Psoas muscle (tissue), 7 donors: ENCODE measurements at regions not wholly inside any gene's neighbourhood (a gene's known extent, or its start where the extent isn't known, plus 50 kb on each side); places are given as distances from the start of the nearest gene placed in this dataset.

Experiments
- ATAC-seq, 4 donors: fragments of 200-7000 bp; cut with Tn5 transposase; one replicate each; pipeline ENCODE4 v1.9.1; 2020; ENCODE audit warnings: moderate library complexity in 3 of 4, mild to moderate bottlenecking in 2 of 4
- DNase-seq, 2 donors: peaks; one replicate each; pipeline ENCODE4 v3.0.0-alpha.2; 2020
- H3K27ac ChIP-seq: fragments of 200-600 bp; one replicate; pipeline ENCODE4 v1.8.0; 2022
- H3K27me3 ChIP-seq, 3 donors: fragments of 200-600 bp in 1 of 3; one replicate each; pipeline versions ENCODE4 v1.6.1 to v1.8.0; 2013 to 2022; ENCODE audit warnings: low read length in 2 of 3, mild to moderate bottlenecking in 2 of 3, moderate library complexity in 1 of 3; ENCODE audit not compliant: insufficient read depth in 3 of 3
- H3K36me3 ChIP-seq, 2 donors: fragments of 200-600 bp in 1 of 2; one replicate each; pipeline versions ENCODE4 v1.6.1 to v1.8.0; 2013 to 2022; ENCODE audit warnings: low read depth in 1 of 2, mild to moderate bottlenecking in 1 of 2, moderate library complexity in 1 of 2; ENCODE audit not compliant: insufficient read depth in 1 of 2
- H3K4me1 ChIP-seq: fragments of 200-600 bp; one replicate; pipeline ENCODE4 v1.8.0; 2022
- H3K4me3 ChIP-seq: fragments of 200-600 bp; one replicate; pipeline ENCODE4 v1.8.0; 2022; ENCODE audit warnings: mild to moderate bottlenecking
- H3K9me3 ChIP-seq: fragments of 200-600 bp; one replicate; pipeline ENCODE4 v1.8.0; 2022
- WGBS, 3 donors: extraction: QIAGEN DNeasy Blood & Tissue Kit; methylation state at CpG; one replicate each; pipeline versions ENCODE4 v1.1.6 to v1.1.7; 2013; 5-methylcytosine and 5-hydroxymethylcytosine counted together
- intact Hi-C, 2 donors: fragments of 100-400 bp; cut with DNase I; formaldehyde crosslinking; loops; one replicate each; pipeline versions ENCODE4 v1.11.0 to v1.14.2; 2022
- TF ChIP-seq, protein P1 (sequence below): fragments of 200-600 bp; IDR thresholded peaks from one replicate; pipeline ENCODE4 v1.8.0; 2022; ENCODE audit warnings: antibody characterized with exemption
- donor health status: healthy with polysubstance abuse.
- donor health status: DM: no; HTN: no; CAD: no; lungs with moderate emphysema.
- donor health status: Bipolar disorder and iron deficiency.
- donor health status: healthy.
- donor health status: DM: yes; HTN: yes; CAD: no.
- donor health status: DM: no; HTN: no; CAD: no.
- donor health status: DM: yes; HTN: yes; CAD: no.

DNA sequence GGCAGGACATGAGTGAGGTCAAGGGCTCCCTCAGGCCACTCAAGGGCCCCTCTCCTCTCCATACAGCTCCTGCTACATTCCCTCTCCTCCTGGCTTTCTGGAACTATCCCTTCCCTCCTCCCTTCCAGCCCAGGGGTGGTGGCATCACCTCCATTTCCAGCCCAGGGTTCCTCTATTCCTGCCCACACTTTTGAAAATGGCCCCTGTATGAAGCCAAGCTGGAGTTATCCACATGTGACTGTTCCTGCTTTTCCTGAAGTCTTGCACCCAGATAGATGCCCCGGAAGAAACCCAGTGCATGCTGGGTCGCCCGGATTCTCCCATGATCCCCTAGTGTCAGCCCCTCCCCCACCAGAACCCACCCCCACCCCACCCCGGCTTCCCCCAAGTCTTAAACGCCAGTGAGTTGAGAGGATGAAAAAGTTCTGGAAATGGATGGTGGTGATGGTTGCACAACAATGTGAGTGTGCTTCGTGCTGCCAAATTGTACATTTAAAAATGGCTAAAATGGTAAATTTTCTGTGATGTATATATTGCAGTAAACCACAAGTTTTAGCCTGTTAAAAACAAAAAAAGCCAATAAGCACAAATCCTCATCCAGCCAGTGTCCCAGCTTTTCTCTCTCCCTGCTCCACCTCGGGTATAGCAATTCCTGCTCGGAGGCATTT lies 136.9 kb downstream of the SCARB1 start:
- no peak for ATAC-seq
- peaks cover 7% of the 10 kb centered on the region for H3K4me1 ChIP-seq
- no peak for DNase-seq
- TF ChIP-seq, protein P1, sequence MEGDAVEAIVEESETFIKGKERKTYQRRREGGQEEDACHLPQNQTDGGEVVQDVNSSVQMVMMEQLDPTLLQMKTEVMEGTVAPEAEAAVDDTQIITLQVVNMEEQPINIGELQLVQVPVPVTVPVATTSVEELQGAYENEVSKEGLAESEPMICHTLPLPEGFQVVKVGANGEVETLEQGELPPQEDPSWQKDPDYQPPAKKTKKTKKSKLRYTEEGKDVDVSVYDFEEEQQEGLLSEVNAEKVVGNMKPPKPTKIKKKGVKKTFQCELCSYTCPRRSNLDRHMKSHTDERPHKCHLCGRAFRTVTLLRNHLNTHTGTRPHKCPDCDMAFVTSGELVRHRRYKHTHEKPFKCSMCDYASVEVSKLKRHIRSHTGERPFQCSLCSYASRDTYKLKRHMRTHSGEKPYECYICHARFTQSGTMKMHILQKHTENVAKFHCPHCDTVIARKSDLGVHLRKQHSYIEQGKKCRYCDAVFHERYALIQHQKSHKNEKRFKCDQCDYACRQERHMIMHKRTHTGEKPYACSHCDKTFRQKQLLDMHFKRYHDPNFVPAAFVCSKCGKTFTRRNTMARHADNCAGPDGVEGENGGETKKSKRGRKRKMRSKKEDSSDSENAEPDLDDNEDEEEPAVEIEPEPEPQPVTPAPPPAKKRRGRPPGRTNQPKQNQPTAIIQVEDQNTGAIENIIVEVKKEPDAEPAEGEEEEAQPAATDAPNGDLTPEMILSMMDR = no peak
- intact Hi-C loops = no loop called here
- WGBS, 3 donors = 80 to 87% (median 83%) methylated on average over 8 of the region's 8 CpGs
- H3K9me3 ChIP-seq = no peaks in the 10 kb centered on the region
- peak overlapping the region; percentile 56 for H3K27ac ChIP-seq
- no peaks in the 10 kb centered on the region for H3K27me3 ChIP-seq
- H3K36me3 ChIP-seq = no peaks in the 10 kb centered on the region
- H3K4me3 ChIP-seq = no peak overlapping the region

DNA sequence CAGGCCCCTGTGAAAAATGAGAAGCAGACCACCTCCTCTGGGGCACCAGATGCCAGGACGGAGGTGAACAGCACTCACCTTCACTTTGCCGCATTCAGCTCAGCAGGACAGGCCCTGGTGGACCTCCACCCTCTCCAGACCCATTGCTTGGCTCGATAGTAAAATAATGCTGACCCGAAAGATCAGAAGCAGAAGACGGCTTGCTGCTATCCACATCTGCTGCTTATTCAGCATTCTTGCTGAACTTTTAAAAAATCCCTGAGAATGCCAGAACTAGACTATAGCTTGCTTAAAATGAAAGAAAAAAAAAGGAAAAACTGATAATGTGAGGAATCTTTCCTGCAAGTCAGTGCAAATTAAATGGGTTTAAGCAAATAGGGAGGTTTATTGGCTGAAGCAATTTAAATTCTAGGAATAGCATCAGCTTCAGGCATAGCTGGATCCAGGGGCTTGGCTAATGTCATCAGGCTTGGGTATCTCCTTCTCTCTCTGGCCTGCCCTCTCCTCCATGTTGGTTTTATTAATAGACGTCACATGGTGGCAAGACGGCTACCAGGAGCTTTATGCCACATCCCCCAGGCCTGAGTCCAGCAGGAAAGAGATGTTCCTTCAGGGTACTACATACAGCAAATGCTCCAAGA lies 137.9 kb downstream of the SCARB1 start:
- Histone ChIP-seq H3K4me1 (peaks cover 8% of the 10 kb centered on the region), H3K36me3 (no peaks in the 10 kb centered on the region), H3K4me3 (no peak overlapping the region), H3K9me3 (no peaks in the 10 kb centered on the region), H3K27me3 (no peaks in the 10 kb centered on the region), H3K27ac (peak overlapping the region; percentile 56)
- ATAC-seq (peak in 1 of 4 donors; percentile 16), DNase-seq (no peak)
- TF ChIP-seq, protein P1 = no peak
- WGBS, 3 donors = 73 to 83% (median 79%) methylated on average over 7 of the region's 7 CpGs
- intact Hi-C loops = no loop called here

DNA sequence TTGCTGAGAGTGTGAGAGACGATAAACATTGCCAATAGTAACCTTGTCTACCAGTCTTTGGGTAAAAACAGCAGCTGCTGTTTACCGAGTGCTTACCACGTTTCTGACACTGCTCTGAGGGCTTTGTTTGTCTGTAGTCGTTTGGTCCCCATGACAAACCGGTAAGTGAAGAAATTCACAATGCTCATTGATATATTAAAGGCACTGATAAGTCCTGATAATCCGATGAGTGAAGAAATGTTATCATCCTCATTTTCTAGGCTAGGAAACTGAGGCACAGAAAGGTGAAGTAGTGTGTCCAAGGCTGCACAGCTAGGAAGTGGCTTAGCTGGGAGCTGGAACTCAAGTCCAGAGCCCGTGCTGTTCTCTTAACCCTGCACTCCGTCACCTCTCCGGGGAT lies 138.6 kb downstream of the SCARB1 start:
- Histone ChIP-seq H3K4me1 (peaks cover 12% of the 10 kb centered on the region), H3K9me3 (no peaks in the 10 kb centered on the region), H3K27me3 (no peaks in the 10 kb centered on the region), H3K4me3 (no peak overlapping the region), H3K36me3 (no peaks in the 10 kb centered on the region), H3K27ac (no peak overlapping the region)
- DNase-seq = no peak
- intact Hi-C loops = no loop called here
- ATAC-seq = no peak
- 85 to 89% (median 87%) methylated on average over 9 of the region's 9 CpGs for WGBS, 3 donors
- TF ChIP-seq, protein P1 = no peak

DNA sequence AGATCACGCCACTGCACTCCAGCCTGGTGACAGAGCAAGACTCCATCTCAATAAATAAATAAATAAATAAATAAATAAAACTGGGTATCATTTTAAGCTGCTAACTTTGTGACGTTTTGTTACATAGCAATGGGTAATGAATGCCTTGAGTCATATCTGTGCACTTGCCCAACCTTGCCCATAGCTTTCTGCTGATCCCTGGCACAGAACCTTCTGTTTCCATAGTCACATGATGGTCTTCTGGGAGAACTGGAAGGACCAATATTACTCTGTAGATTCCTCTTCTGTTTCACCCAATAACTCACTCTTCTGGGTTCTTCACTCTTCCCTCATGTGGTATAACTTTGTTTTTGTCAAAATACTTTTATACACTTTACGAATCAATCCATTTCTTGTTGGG lies 140.8 kb downstream of the SCARB1 start:
- intact Hi-C loops = no loop called here
- H3K27me3 ChIP-seq = no peaks in the 10 kb centered on the region
- H3K9me3 ChIP-seq = no peaks in the 10 kb centered on the region
- 74 to 84% (median 80%) methylated on average over 3 of the region's 3 CpGs for WGBS, 3 donors
- DNase-seq = no peak
- H3K27ac ChIP-seq = no peak overlapping the region
- H3K4me3 ChIP-seq = no peak overlapping the region
- TF ChIP-seq, protein P1 = no peak
- no peaks in the 10 kb centered on the region for H3K36me3 ChIP-seq
- peaks cover 13% of the 10 kb centered on the region for H3K4me1 ChIP-seq
- peak in 1 of 4 donors; percentile 28 for ATAC-seq
